Hepatocyte (in vitro differentiated cells): ENCODE measurements at regions not wholly inside any gene's neighbourhood (a gene's known extent, or its start where the extent isn't known, plus 50 kb on each side); places are given as distances from the start of the nearest gene placed in this dataset.

ENCODE experiments used
- DNase-seq: peaks from one replicate; pipeline ENCODE4 v3.0.0-alpha.2; 2016; ENCODE audit warnings: low spot score
- H2AFZ ChIP-seq: fragments of 200-600 bp; sonication (generic); 2 replicates; pipeline ENCODE4 v1.6.0; 2016; ENCODE audit warnings: antibody characterized with exemption, mild to moderate bottlenecking
- H3K27ac ChIP-seq: fragments of 200-600 bp; sonication (generic); 2 replicates; pipeline ENCODE4 v1.5.1; 2016; ENCODE audit warnings: mild to moderate bottlenecking
- H3K27me3 ChIP-seq: fragments of 200-600 bp; sonication (generic); 2 replicates; pipeline ENCODE4 v1.6.1; 2016
- H3K36me3 ChIP-seq: fragments of 200-600 bp; sonication (generic); replicated peaks from 2 replicates; pipeline ENCODE4 v1.5.1; 2016; ENCODE audit warnings: low read depth; ENCODE audit not compliant: insufficient read depth
- H3K4me1 ChIP-seq: fragments of 200-600 bp; sonication (generic); 2 replicates; pipeline ENCODE4 v1.5.1; 2016; ENCODE audit warnings: mild to moderate bottlenecking, moderate library complexity; ENCODE audit not compliant: insufficient read depth
- H3K4me2 ChIP-seq: fragments of 200-600 bp; sonication (generic); 2 replicates; pipeline ENCODE4 v1.6.0; 2016
- H3K4me3 ChIP-seq: fragments of 200-600 bp; sonication (generic); 2 replicates; pipeline ENCODE4 v1.5.1; 2016; ENCODE audit warnings: mild to moderate bottlenecking
- H3K79me2 ChIP-seq: fragments of 200-600 bp; sonication (generic); 2 replicates; pipeline ENCODE4 v1.6.0; 2017; ENCODE audit warnings: mild to moderate bottlenecking
- H3K9me2 ChIP-seq: fragments of 200-600 bp; sonication (generic); replicated peaks from 2 replicates; pipeline ENCODE4 v1.6.0; 2017; ENCODE audit warnings: mild to moderate bottlenecking; ENCODE audit not compliant: insufficient read depth
- H3K9me3 ChIP-seq: fragments of 200-600 bp; sonication (generic); 2 replicates; pipeline ENCODE4 v1.5.1; 2016; ENCODE audit warnings: low read depth, mild to moderate bottlenecking
- H4K20me1 ChIP-seq: fragments of 200-600 bp; sonication (generic); 2 replicates; pipeline ENCODE4 v1.6.0; 2016; ENCODE audit warnings: mild to moderate bottlenecking; ENCODE audit not compliant: insufficient read depth, poor library complexity, severe bottlenecking
- CTCF ChIP-seq: fragments of 200-600 bp; sonication (generic); IDR thresholded peaks from 2 replicates; pipeline ENCODE4 v1.5.1; 2016; ENCODE audit warnings: antibody characterized with exemption, mild to moderate bottlenecking; ENCODE audit not compliant: poor library complexity
- EZH2 ChIP-seq: fragments of 200-600 bp; sonication (generic); IDR thresholded peaks from 2 replicates; pipeline ENCODE4 v1.6.1; 2016; ENCODE audit warnings: antibody characterized with exemption, mild to moderate bottlenecking, borderline replicate concordance
- EZH2phosphoT487 ChIP-seq: fragments of 200-600 bp; sonication (generic); IDR thresholded peaks from one replicate; pipeline ENCODE4 v1.6.1; 2018; ENCODE audit warnings: antibody characterized with exemption, mild to moderate bottlenecking, low read depth, moderate library complexity; ENCODE audit not compliant: unreplicated experiment, severe bottlenecking
- WGBS: methylation state at CpG from one replicate; pipeline ENCODE4 v1.1.6; 2016; ENCODE audit warnings: low lambda C conversion rate; ENCODE audit errors: missing lambda C conversion rate; 5-methylcytosine and 5-hydroxymethylcytosine counted together

- H3K9me3 ChIP-seq = no peaks in the 10 kb centered on the region
- H3K9me2 ChIP-seq = no peaks in the 10 kb centered on the region
- H3K36me3 ChIP-seq = no peaks in the 10 kb centered on the region
- DNase-seq = no peak
- H3K27ac ChIP-seq = no peak overlapping the region
- H2AFZ ChIP-seq = no peak overlapping the region
- no peak overlapping the region for H3K4me3 ChIP-seq
- WGBS = 65% methylated on average over 4 of the region's 4 CpGs
- no peaks in the 10 kb centered on the region for H4K20me1 ChIP-seq
- H3K4me2 ChIP-seq = no peak overlapping the region
- TF ChIP-seq CTCF = no peak
- TF ChIP-seq EZH2phosphoT487 = no peak
- TF ChIP-seq EZH2 = no peak
- no peaks in the 10 kb centered on the region for H3K27me3 ChIP-seq
- no peaks in the 10 kb centered on the region for H3K79me2 ChIP-seq
- no peaks in the 10 kb centered on the region for H3K4me1 ChIP-seq
These were observed 1387.6 kb downstream of the STIM2 start for GRCh38 chr4:28248269-28248668.

DNA sequence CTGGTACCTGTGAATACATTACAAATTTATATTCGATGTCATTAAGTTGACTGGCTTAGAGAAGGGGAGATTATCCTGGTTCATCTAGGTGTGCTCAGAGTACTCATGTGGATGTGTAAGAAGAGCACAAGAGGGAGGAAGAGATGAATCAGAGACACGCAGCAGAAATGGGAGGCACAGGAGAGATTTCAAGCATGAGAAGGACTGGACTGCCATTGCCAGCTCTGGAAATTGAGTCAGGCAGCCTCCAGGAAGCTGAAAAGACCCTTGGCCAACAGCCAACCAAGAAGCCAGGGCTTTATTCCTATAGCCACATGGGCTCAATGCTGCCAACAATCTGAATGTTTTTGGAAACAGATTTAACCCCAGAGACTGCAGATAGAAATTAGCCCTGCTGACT, 1390.0 kb downstream of the STIM2 start:
- WGBS = 97% methylated on average over 2 of the region's 2 CpGs
- no peaks in the 10 kb centered on the region for H3K9me3 ChIP-seq
- no peak for DNase-seq
- no peak overlapping the region for H3K4me2 ChIP-seq
- no peaks in the 10 kb centered on the region for H4K20me1 ChIP-seq
- H3K4me3 ChIP-seq = no peak overlapping the region
- TF ChIP-seq EZH2 = no peak
- no peak for TF ChIP-seq CTCF
- TF ChIP-seq EZH2phosphoT487 = no peak
- no peaks in the 10 kb centered on the region for H3K79me2 ChIP-seq
- H3K4me1 ChIP-seq = no peaks in the 10 kb centered on the region
- no peaks in the 10 kb centered on the region for H3K36me3 ChIP-seq
- H2AFZ ChIP-seq = no peak overlapping the region
- no peak overlapping the region for H3K27ac ChIP-seq
- no peaks in the 10 kb centered on the region for H3K9me2 ChIP-seq
- H3K27me3 ChIP-seq = no peaks in the 10 kb centered on the region

DNA sequence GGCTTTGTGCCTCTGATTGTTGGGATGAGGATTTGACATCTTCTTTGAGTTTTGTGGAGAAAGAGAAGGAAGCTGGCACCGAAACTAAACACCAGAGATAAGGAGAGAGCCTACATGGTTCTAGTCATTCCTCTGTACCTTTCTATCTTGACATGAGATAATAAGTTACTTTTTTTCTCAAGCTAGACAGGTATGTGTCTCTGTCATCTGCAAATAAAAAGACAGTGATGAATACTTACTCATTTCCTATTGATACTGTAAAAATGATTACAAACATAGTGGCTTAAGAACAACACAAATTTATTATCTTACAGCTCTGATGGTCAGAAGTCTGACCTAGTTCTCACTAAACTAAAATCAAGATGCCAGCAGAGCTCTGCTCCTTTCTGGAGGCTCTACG, 1391.2 kb downstream of the STIM2 start:
- WGBS = 96% methylated on average over 2 of the region's 2 CpGs
- H3K9me2 ChIP-seq = no peaks in the 10 kb centered on the region

More for the DNA sequence above, 1391.2 kb downstream of the STIM2 start:
- Histone ChIP-seq H4K20me1 (no peaks in the 10 kb centered on the region), H3K27me3 (no peaks in the 10 kb centered on the region), H3K79me2 (no peaks in the 10 kb centered on the region), H3K27ac (no peak overlapping the region), H3K4me3 (no peak overlapping the region), H3K36me3 (no peaks in the 10 kb centered on the region), H2AFZ (no peak overlapping the region), H3K9me3 (no peaks in the 10 kb centered on the region), H3K4me2 (no peak overlapping the region), H3K4me1 (no peaks in the 10 kb centered on the region)
- DNase-seq = no peak
- TF ChIP-seq EZH2 = no peak
- TF ChIP-seq EZH2phosphoT487 = no peak
- TF ChIP-seq CTCF = no peak
